HCT116 (cell line): ENCODE measurements at regions not wholly inside any gene's neighbourhood (a gene's known extent, or its start where the extent isn't known, plus 50 kb on each side); places are given as distances from the start of the nearest gene placed in this dataset.

Experiments used
- ATAC-seq: fragments of 200-7000 bp; cut with Tn5 transposase; 2 replicates; pipeline ENCODE4 v1.9.1; 2020; ENCODE audit warnings: mild to moderate bottlenecking, moderate library complexity
- BruUV-seq: library from RNA; stranded (reverse); fragments of 400-500 nt; replicated peaks from 2 replicates; lab custom pipeline; 2021; lab: Mats Ljungman, UMichigan
- CTCF ChIA-PET: fragments of 300-600 bp; sonication (Branson Sonifier 250); formaldehyde crosslinking; loops from one replicate; lab custom pipeline; 2021; ENCODE audit warnings: antibody characterized with exemption; lab: Charles Lee
- POLR2A ChIA-PET: fragments of 300-600, 350-600 bp; sonication (Branson Sonifier 250); formaldehyde crosslinking; loops from one replicate; lab custom pipeline; 2021; ENCODE audit warnings: antibody characterized with exemption; lab: Charles Lee
- RAD21 ChIA-PET, 2 experiments: fragments of 300-600 bp; sonication (Branson Sonifier 250); formaldehyde crosslinking; loops; one replicate each; lab custom pipeline; 2023; ENCODE audit warnings: low total read pairs in 2 of 2; ENCODE audit not compliant: uncharacterized antibody in 2 of 2, unreplicated experiment in 2 of 2, low non-redundant PET in 1 of 2; lab: Charles Lee
- DNase-seq: peaks from one replicate; pipeline ENCODE4 v3.0.0-alpha.2; 2010; ENCODE audit warnings: low read depth, low spot score
- H2AFZ ChIP-seq: fragments of 200-600 bp; shearing (Covaris generic), sonication (generic); 2 replicates; pipeline ENCODE4 v1.6.1; 2017; ENCODE audit warnings: low read depth, mixed run types, mixed read lengths, antibody characterized with exemption, low read length; ENCODE audit not compliant: poor library complexity, severe bottlenecking
- H3K27ac ChIP-seq: 2 replicates; pipeline ENCODE4 v1.5.1; 2012; ENCODE audit warnings: low read depth, low read length
- H3K27me3 ChIP-seq: fragments of 200-600 bp; sonication (generic); 2 replicates; pipeline ENCODE4 v1.6.1; 2016; ENCODE audit warnings: mixed run types, low read length, mixed read lengths; ENCODE audit not compliant: insufficient read depth
- H3K36me3 ChIP-seq, 2 experiments: fragments of 200-500 bp in 1 of 2; fragments of 200-600 bp in 1 of 2; sonication (Bioruptor generic) in 1 of 2; sonication (generic) in 1 of 2; 2 replicates each; pipeline versions ENCODE4 v1.5.1 to v1.6.1; 2014 to 2016; ENCODE audit warnings: low read length in 2 of 2, inconsistent platforms in 1 of 2, mixed read lengths in 1 of 2, mixed run types in 1 of 2; ENCODE audit not compliant: insufficient read depth in 2 of 2, control insufficient read depth in 1 of 2
- H3K4me1 ChIP-seq, 2 experiments: fragments of 200-600 bp in 1 of 2; sonication (generic) in 1 of 2; 2 replicates each; pipeline versions ENCODE4 v1.5.1 to v1.6.1; 2012 to 2017; ENCODE audit warnings: low read length in 2 of 2, inconsistent platforms in 1 of 2, mild to moderate bottlenecking in 1 of 2, mixed read lengths in 1 of 2, mixed run types in 1 of 2, moderate library complexity in 1 of 2; ENCODE audit not compliant: insufficient read depth in 2 of 2, control insufficient read depth in 1 of 2
- H3K4me2 ChIP-seq: fragments of 200-600 bp; sonication (generic); 2 replicates; pipeline ENCODE4 v1.6.1; 2017; ENCODE audit warnings: mixed run types, low read length, mixed read lengths
- H3K4me3 ChIP-seq, 2 experiments: fragments of 200-600 bp in 1 of 2; sonication (generic) in 1 of 2; replicated peaks in 1 of 2; 2 replicates each; pipeline ENCODE4 v1.5.1; 2011 to 2016; ENCODE audit warnings: low read length in 2 of 2, control low read depth in 1 of 2, low read depth in 1 of 2, mild to moderate bottlenecking in 1 of 2, mixed read lengths in 1 of 2, mixed run types in 1 of 2
- H3K79me2 ChIP-seq: fragments of 200-600 bp; sonication (generic); 2 replicates; pipeline ENCODE4 v1.6.1; 2017; ENCODE audit warnings: mild to moderate bottlenecking, mixed run types, low read length, moderate library complexity, mixed read lengths; ENCODE audit not compliant: insufficient read depth
- H3K9ac ChIP-seq: fragments of 200-600 bp; sonication (generic); 2 replicates; pipeline ENCODE4 v1.6.1; 2016; ENCODE audit warnings: low read length, mixed read lengths
- H3K9me2 ChIP-seq: fragments of 200-600 bp; sonication (generic), shearing (Covaris generic); 2 replicates; pipeline ENCODE4 v1.6.1; 2017; ENCODE audit warnings: mixed run types, mild to moderate bottlenecking, moderate library complexity; ENCODE audit not compliant: insufficient read depth
- H3K9me3 ChIP-seq, 2 experiments: fragments of 200-500 bp in 1 of 2; fragments of 200-600 bp in 1 of 2; sonication (Bioruptor generic) in 1 of 2; sonication (generic) in 1 of 2; 2 replicates each; pipeline ENCODE4 v1.6.1; 2014 to 2017; ENCODE audit warnings: low read length in 2 of 2, mixed read lengths in 2 of 2, inconsistent platforms in 1 of 2, low read depth in 1 of 2, mild to moderate bottlenecking in 1 of 2, mixed run types in 1 of 2, moderate library complexity in 1 of 2; ENCODE audit not compliant: control insufficient read depth in 1 of 2, insufficient read depth in 1 of 2
- H4K20me1 ChIP-seq: fragments of 200-600 bp; sonication (generic), shearing (Covaris generic); 2 replicates; pipeline ENCODE4 v1.6.1; 2017; ENCODE audit warnings: mixed run types, mild to moderate bottlenecking, moderate library complexity; ENCODE audit not compliant: insufficient read depth
- ATF3 ChIP-seq: IDR thresholded peaks from 2 replicates; pipeline ENCODE4 v1.6.1; 2012
- CEBPB ChIP-seq: IDR thresholded peaks from 2 replicates; pipeline ENCODE4 v1.6.1; 2012; ENCODE audit warnings: low read depth
- CTCF ChIP-seq, 3 experiments: fragments of 200-600 bp in 1 of 3; sonication (generic) in 1 of 3; IDR thresholded peaks in 2 of 3; conservative IDR thresholded peaks in 1 of 3; 2 replicates each; pipeline ENCODE4 v1.5.1; 2012 to 2017; ENCODE audit warnings: low read depth in 2 of 3, low read length in 2 of 3, antibody characterized with exemption in 1 of 3, borderline replicate concordance in 1 of 3, control low read depth in 1 of 3, mild to moderate bottlenecking in 1 of 3, mixed read lengths in 1 of 3, mixed run types in 1 of 3, moderate library complexity in 1 of 3; ENCODE audit not compliant: insufficient read depth in 1 of 3
- EGR1 ChIP-seq: IDR thresholded peaks from 2 replicates; pipeline ENCODE4 v1.6.1; 2012; ENCODE audit warnings: low read depth
- EZH2 ChIP-seq: fragments of 200-600 bp; sonication (generic); IDR thresholded peaks from 2 replicates; pipeline ENCODE4 v1.6.1; 2017; ENCODE audit warnings: antibody characterized with exemption, mixed run types
- EZH2phosphoT487 ChIP-seq: fragments of 200-600 bp; IDR thresholded peaks from 2 replicates; pipeline ENCODE4 v1.6.1; 2018; ENCODE audit warnings: antibody characterized with exemption, borderline replicate concordance
- FOSL1 ChIP-seq: IDR thresholded peaks from 2 replicates; pipeline ENCODE4 v1.6.1; 2012; ENCODE audit warnings: low read depth
- JUND ChIP-seq: IDR thresholded peaks from 2 replicates; pipeline ENCODE4 v1.6.1; 2012
- POLR2A ChIP-seq: IDR thresholded peaks from 2 replicates; pipeline ENCODE4 v1.7.0; 2011; ENCODE audit warnings: borderline replicate concordance; ENCODE audit not compliant: insufficient read depth, insufficient read length; ENCODE audit errors: extremely low read depth
- RAD21 ChIP-seq: IDR thresholded peaks from 2 replicates; pipeline ENCODE4 v1.6.1; 2012; ENCODE audit warnings: low read depth, mild to moderate bottlenecking
- REST ChIP-seq: IDR thresholded peaks from 2 replicates; pipeline ENCODE4 v1.6.1; 2012; ENCODE audit warnings: low read depth
- SIN3A ChIP-seq: IDR thresholded peaks from 2 replicates; pipeline ENCODE4 v1.6.1; 2012; ENCODE audit warnings: low read depth
- SP1 ChIP-seq: IDR thresholded peaks from 2 replicates; pipeline ENCODE4 v1.6.1; 2012; ENCODE audit warnings: low read depth
- SRF ChIP-seq: IDR thresholded peaks from 2 replicates; pipeline ENCODE4 v1.6.1; 2012; ENCODE audit warnings: low read depth
- TCF7L2 ChIP-seq: IDR thresholded peaks from 2 replicates; pipeline ENCODE4 v1.7.0; 2011; ENCODE audit warnings: borderline replicate concordance, inconsistent platforms; ENCODE audit not compliant: insufficient read depth, insufficient read length; ENCODE audit errors: extremely low read depth
- YY1 ChIP-seq: IDR thresholded peaks from 2 replicates; pipeline ENCODE4 v1.6.1; 2011; ENCODE audit warnings: low read length, low read depth, moderate library complexity, mild to moderate bottlenecking; ENCODE audit not compliant: insufficient replicate concordance; ENCODE audit errors: extremely low read depth
- ZBTB33 ChIP-seq: IDR thresholded peaks from 2 replicates; pipeline ENCODE4 v1.6.1; 2011; ENCODE audit warnings: mild to moderate bottlenecking, low read length, moderate library complexity; ENCODE audit not compliant: insufficient replicate concordance; ENCODE audit errors: extremely low read depth
- ZNF274 ChIP-seq: fragments of 200-500 bp; sonication (Bioruptor generic); IDR thresholded peaks from 2 replicates; pipeline ENCODE4 v1.6.1; 2014; ENCODE audit warnings: mild to moderate bottlenecking, low read depth, low read length, inconsistent platforms
- intact Hi-C: fragments of 100-400 bp; cut with micrococcal nuclease; formaldehyde crosslinking; loops from 2 replicates; pipeline ENCODE4 v1.10.0; 2022
- TF ChIP-seq, protein P1 (sequence below): IDR thresholded peaks from 2 replicates; pipeline ENCODE4 v1.6.1; 2012

DNA sequence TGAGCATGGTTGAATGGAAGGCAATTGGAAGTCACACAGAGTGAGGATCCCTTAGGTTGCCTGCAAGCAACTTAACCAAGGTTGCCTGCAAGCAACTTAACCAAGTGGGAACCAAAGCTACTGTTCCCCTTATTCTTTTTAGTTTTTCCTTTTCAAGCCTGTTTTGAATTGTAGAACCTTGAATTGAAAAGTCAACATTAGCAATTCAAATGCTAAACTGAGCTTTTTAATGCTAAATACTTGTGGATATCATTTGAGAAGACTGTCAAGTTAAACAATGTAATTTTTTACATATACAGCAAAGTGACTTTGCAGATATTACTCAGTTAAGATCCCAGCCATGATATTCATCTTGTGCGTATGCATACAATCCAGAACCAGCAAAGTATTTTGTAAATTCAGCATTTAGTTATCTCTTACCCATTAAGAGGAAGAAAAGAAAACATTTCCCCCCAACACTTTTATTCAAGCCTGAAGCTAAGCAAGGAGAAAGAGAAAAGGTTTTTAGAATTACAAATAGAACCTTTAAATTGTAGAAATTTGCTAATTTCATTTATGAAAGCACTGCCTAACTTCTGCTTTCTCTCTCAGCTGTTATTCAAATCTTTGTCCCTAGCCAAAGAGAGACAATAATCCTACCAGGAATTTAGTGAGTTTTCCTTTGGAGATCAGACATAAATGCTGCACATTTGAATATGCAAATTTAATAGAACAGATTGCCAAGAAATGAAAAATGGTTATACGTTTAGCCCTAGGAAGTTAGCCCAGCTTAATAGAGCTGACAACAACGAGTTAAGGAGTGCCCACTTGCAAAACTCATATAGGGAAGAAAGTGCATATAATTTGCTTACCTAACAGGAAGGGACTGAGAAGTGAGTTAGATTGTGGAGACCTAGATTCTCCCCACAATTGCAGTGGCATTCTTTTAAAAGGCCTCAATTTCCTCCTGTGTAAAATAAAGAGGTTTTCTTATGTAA is 643.2 kb upstream of the PIK3C3 start:
- no peak overlapping the region for H3K9ac ChIP-seq
- H3K9me2 ChIP-seq, result no peaks in the 10 kb centered on the region
- no peak for TF ChIP-seq POLR2A
- TF ChIP-seq CEBPB, result no peak
- TF ChIP-seq CTCF (IDR thresholded peaks at IDR 0.05 in 2 of 3, conservative IDR thresholded peaks at IDR 0.05 in 1 of 3; ENCODE audit: borderline replicate concordance in 1 of 3, insufficient read depth in 1 of 3, low read depth in 2 of 3, low read length in 2 of 3), result no peak
- no peak for TF ChIP-seq SRF
- TF ChIP-seq JUND, result no peak
- TF ChIP-seq ZBTB33, result no peak
- TF ChIP-seq EZH2phosphoT487, result no peak
- TF ChIP-seq RAD21, result no peak
- TF ChIP-seq TCF7L2, result no peak
- TF ChIP-seq FOSL1, result no peak
- no peak for TF ChIP-seq ZNF274
- no peak for TF ChIP-seq SP1
- no peak for TF ChIP-seq EGR1
- no peak for TF ChIP-seq EZH2
- no peak for TF ChIP-seq ATF3
- TF ChIP-seq REST, result no peak
- TF ChIP-seq YY1, result no peak
- no peak for TF ChIP-seq SIN3A
- TF ChIP-seq, protein P1, sequence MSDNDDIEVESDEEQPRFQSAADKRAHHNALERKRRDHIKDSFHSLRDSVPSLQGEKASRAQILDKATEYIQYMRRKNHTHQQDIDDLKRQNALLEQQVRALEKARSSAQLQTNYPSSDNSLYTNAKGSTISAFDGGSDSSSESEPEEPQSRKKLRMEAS, result no peak
- intact Hi-C loops, result no loop called here
- H3K4me3 ChIP-seq, result no peak overlapping the region
- ChIA-PET RAD21 (no interaction called here), CTCF (no interaction called here), POLR2A (no interaction called here)
- H4K20me1 ChIP-seq, result no peaks in the 10 kb centered on the region
- no peak overlapping the region for H3K4me2 ChIP-seq
- DNase-seq, result no peak
- no peak for ATAC-seq
- H2AFZ ChIP-seq, result no peak overlapping the region
- H3K4me1 ChIP-seq, result no peaks in the 10 kb centered on the region
- no peak overlapping the region for H3K27ac ChIP-seq
- no TSS peak for BruUV-seq
- H3K36me3 ChIP-seq, result no peaks in the 10 kb centered on the region
- no peaks in the 10 kb centered on the region for H3K79me2 ChIP-seq
- no peaks in the 10 kb centered on the region for H3K27me3 ChIP-seq
- peaks cover 5 to 19% of the 10 kb centered on the region in 2 experiments; a peak in 1 of 4 replicates for H3K9me3 ChIP-seq
